ENCODE measurements at regions not wholly inside any gene's neighbourhood (a gene's known extent, or its start where the extent isn't known, plus 50 kb on each side); places are given as distances from the start of the nearest gene placed in this dataset.

DNA sequence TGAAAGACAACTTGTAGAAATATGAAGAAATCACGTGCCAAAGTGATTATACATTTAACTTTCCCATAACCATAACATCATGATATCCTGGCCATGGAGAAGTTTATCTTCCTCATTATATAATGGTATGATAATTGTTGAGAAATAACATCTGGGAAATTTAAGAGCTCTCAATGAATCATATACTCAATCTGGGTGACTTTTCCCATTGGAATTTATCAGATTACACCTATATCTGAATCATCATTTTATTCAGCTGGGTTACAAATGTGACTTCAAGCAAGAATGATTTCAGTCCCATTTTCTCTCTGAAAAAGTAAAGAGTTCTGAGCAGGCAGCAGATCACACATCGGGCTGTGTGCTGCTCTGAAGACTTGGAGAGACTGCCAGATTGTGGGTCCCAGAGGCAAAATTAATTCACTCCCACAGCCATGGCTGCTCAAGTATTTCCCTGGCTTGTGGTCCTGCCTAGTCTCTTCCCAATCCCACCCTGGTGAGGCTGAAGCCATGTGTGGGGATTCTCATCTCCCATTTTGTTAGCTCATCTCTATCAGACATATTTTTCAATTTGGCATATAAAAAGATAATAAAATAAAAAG, 278.0 kb downstream of the MRPL39 start:
- DNase-seq (ENCODE audit: low read depth in 3 of 3), result no peak

DNA sequence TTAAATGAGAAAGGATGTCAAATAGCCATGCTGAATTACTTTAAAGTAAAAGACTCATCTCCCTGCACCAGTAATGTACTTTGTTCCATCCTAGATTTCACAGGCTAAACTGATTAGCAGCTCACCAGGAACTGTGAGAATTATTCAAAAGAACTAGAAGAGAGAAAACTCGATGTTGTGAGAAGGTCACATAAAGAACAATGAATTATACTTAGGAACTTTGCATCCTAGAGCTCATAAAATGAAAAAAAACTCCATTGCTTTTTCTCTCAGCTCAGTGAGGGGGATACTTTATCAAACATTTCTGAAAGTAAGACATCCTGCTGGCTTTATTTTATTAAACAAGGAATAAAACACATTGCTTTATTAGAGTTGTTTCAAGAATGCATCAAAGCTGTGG, 278.5 kb downstream of the MRPL39 start:
- no peak for DNase-seq (ENCODE audit: low read depth in 3 of 3)

DNA sequence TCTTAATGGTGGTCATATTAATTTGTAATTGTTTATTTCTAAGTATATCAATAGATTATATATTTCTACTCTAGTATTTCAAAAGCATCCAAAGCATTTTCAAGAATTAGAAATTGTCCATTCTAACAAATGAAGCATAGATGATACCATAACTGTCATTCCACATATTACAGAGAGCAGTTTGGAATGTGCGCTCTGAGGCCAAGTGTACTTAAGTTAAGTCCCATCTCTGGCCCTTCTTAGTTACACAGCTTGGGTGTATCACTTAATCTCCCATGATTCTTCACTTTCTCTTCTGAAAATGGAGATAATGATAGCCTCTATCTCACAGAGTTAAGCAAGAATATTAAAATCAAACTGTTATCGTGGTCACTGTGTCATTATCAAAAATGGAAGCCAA, 281.1 kb downstream of the MRPL39 start:
- no peak for DNase-seq (ENCODE audit: low read depth in 3 of 3)

DNA sequence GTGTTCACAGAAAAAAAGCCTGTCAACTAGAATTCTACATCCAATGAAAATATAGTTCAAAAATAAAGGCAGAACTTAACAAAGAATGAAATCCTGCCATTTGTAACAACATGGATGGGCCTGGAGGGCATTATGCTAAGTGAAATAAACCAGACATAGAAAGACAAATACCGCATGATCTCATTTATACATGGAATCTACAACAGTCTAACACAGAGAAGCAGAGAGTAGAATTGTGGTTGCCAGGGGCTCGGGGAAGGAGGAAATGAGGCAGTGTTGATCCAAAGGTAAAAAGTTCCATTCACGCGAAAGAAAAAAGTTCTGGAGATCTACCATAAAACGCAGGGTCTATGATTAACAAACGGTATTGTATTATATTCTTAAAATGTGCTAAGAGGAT, 282.6 kb downstream of the MRPL39 start:
- DNase-seq (ENCODE audit: low read depth in 3 of 3), result no peak

DNA sequence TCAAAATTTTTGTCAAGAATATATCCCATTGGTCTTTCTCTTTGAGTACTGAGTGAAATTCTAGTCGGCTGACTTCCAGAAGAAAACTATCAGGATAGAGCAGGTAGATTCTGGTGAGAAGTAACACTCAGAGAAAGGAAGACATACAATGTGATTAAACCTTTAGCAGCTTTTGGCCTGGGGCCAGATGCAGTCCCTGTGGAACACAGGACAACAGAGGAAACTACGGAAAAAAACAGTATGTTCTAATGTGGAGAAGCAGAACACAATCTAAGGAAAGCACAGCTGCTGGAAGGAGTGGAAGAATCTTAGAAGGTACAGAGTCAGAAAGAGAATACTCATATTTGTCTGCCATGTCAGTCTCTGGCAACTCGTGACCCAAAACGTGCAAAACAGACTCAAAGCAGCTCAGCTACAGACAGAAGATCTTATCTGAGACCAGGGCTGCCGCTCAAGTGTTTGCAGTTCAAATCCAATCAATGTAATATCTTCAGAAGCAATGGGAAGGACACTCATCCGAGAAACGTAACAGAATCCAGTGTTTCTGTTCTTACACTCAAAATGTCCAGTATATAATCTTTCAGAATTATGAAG, 283.8 kb downstream of the MRPL39 start:
- no peak for DNase-seq (ENCODE audit: low read depth in 3 of 3)

DNA sequence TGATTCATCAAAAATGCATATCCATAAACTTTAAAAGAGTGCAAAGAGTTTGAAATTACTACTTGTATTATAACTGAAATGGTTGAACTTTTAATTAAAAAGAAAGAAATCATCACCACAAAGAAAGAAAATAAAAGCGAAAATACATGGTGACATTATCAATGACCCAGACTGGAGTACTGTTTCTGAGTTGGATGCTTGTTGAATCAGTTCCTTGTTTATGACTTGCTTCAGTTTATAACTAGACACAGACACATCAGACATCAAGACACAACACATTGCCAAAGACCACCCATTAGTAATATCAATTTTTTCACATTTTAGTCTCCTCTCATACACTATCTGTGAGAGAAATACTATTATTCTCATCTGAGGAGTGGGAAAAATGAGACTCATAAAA, 293.0 kb downstream of the MRPL39 start:
- DNase-seq (ENCODE audit: low read depth in 3 of 3), result no peak

DNA sequence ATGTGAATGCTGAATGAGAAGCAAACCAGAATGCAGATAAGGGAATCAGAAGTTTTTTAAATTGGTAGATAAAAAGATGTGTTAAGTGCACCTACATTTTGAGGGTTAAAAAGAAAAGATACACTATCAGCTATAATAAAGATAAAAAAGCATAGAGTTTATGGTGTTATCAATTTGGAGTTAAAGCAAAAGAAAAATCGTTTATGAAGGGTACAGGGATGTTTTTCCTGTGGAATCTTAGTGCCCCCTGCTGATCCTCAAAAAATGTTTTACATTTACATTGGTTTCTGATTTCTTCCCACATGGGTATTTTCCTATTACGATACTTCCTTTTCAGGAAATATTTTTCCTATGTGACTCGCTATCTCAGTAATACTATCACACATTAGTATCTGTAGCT, 293.5 kb downstream of the MRPL39 start:
- no peak for DNase-seq (ENCODE audit: low read depth in 3 of 3)

DNA sequence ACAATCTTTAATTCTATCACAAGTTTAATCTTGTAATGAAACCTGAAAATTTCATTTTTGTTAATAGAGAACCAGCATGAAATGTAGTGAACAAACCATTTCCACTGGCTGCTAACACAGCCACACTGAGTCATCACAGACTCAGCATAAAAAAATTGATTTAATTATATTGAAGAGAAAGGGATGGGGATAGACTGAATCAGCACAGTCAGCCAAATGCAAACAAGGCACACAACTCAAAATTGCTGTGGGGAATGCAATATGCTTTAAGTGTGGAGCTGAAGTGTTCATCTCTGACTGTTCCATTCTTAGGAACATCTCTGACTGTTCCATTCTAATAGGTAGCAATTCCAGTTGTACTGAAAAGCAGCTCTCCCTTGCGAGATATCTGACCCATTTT, 299.8 kb downstream of the MRPL39 start:
- no peak for DNase-seq (ENCODE audit: low read depth in 3 of 3)

DNA sequence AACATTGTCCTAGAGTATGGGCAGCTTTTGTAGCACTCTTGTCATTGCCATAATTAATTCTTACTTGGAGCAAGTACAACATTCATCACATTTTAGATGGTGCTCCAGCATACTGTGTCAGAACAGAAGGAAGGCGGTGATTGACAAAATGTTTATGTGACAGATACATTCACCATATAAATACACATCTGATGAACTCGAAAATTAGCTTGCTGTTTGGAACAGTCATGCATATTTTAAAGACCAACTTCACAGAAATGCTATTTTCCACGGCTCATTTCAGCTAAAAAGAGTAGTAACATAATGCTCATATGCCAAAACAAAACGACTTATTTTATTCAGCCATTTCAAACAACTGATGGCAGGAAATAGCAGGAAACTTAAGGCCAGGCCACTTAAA, 302.7 kb downstream of the MRPL39 start:
- DNase-seq (ENCODE audit: low read depth in 3 of 3), result no peak

DNA sequence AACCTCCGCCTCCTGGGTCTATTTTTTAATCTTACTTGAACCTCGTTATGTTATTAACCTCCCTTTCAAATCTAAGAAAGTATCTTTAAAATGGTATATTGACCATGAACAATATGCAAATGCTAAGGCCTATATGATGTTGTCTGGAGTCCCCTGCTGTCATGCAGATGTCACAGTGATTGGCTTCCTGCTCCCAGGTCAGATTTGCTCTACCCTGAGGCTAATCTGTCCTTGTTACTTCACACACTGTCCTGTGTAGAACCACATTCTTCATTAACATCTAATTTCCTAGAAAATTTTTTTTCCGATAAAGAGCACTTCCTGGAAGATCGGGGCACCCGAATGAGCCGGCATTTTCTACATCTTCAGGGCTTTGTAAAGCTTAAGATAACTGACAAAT, 306.6 kb downstream of the MRPL39 start:
- no peak for DNase-seq (ENCODE audit: low read depth in 3 of 3)

DNA sequence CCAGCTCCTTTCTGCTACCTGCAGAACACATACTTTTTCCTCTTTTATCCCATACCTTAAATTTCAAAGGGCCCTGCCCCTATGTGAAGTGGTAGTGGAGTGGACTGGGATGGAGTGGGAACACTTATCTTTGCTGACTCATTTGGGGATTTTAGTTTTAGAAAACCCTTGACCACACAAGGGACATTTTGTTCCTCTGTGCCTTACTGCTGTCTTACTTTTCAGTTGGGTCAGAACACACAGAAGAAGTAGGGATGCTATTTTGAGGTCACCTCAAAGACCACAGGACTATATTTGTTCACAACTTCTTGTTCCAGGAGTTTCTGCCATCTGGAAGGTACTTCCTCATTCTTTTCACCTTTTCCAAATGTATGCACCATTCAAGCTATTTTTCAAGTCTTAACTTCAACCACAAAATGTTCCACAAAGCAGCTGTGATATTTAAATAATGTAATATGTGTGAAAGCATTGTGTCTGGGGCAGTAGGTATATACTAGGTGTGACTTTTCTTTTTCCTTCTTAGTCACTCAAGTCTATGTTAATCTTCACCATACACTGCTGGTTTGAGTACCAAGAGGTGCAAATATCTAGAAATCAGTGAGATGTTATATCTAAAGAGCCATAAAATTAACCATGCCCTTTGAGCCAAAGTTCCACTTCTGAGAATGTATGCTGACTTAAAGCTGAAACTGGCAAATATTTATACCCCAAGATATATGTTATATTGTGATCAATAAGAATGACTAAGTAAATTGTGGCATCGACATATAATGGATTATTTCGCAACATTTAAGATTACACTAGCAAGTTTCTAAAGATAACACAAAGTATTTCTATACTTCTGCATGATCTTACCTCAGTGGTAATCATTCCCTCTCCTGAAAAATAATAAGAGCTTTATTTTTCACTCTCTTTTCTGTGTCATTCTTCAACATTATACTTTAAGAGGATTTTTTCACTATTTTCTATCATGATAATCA, 308.5 kb downstream of the MRPL39 start:
- DNase-seq (ENCODE audit: low read depth in 3 of 3), result no peak

DNA sequence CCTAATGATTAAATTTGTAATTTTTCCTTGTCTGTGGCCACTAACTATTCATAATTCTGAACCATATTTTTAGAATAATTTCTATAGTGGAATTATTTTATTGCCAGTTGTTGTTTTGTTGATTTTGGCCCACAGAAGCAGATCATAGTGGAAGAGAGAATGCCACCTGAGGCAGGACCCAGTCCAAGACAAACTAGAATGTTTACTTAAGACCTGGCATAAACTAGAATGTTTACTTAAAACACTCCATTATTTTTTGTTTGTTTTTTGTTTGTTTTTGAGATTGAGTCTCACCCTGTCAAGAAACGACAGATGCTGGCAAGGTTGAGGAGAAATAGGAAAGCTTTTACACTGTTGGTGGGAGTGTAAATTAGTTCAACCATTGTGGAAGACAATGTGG, 310.2 kb downstream of the MRPL39 start:
- no peak for DNase-seq (ENCODE audit: low read depth in 3 of 3)

DNA sequence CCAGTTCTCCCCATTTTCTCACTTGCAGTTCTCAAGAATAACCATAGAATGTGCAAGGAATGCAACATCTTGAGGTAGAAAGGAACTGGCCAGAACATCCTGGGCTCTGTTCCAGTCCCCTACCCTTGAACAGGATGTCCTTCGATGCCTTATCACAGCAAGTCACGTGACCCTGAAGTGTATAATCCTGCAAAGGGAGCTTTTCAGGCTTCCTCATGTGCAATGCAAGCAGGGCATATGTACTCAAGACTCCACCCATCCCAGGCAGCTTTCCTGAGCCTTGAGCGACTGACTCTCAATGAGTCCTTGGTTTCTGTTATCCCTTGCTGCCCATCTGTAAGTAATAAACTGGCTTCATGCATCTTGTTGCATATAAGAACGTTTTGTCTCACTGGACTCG, 311.0 kb downstream of the MRPL39 start:
- DNase-seq (ENCODE audit: low read depth in 3 of 3), result no peak

DNA sequence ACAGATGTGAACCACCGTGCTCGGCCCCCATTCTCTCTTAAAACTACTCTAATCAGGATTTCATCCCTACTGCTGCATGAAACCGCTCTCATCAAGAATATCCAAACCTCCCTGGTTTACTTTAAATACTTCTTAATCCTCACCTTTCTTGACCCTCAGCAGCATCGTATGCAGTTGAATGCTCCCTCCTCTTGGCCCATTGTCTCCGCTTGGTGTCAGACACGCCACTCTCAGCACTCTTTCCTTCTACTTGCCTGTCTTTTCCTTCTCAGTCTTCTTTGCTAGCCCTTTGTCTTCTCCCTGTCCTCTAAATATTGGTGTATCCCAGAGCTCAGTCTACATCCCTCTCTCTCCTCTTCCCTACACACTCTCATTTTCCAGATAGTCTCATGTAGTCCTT, 314.9 kb downstream of the MRPL39 start:
- DNase-seq (ENCODE audit: low read depth in 3 of 3), result no peak

DNA sequence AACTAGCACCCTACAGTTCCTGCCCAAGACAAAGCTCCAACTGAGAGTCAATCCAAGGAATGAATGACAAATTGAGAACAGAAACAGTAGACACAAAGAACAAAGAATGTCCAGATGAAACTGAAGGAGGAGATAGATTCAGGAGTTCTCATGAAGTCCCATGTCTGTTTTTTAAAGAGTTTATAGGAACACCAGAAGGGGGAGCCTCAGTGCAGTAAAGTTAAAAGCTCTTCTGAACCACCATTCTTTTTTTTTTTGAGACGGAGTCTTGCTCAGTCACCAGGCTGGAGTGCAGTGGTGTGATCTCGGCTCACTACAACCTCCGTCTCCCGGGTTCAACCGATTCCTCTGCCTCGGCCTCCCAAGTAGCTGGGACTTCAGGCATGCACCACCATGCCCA, 323.6 kb downstream of the MRPL39 start:
- DNase-seq (ENCODE audit: low read depth in 3 of 3), result no peak

DNA sequence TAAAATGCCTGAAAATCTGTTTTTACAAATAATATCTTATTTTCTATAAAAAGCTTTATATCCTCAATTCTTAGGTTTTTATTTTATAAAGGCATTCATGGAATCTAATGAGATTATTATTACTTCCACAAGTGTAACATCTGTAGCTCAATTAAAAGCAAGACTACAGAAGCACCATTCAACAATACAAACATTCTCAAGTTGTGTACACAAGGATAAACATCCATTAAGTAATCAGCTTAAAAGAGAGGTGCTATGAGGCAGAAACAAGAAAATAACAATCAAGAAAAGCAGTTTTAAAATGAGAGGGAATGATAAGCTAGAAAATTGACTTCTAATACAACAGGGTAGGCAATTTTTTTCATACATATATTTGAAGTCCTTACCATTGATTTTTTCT, 326.1 kb downstream of the MRPL39 start:
- no peak for DNase-seq (ENCODE audit: low read depth in 3 of 3)

DNA sequence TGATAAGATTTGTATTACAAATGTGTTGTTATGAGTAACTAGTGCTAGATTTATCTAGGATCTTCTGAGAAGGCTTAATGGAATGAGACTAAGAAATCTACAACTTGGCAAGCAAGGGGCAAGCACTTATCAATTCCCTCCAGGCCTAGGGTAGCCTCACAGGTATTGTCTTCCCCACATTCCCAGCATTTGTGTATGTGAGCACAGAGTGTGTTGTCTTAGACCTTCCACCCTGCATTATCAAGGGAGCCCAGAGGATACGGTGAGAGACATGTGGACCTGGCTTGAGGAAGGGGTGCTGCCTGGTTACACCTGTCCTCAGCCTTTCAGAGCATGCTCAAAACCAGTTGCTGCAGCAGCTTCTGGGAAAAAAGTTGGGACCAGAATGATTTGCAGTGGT, 327.2 kb downstream of the MRPL39 start:
- no peak for DNase-seq (ENCODE audit: low read depth in 3 of 3)

DNA sequence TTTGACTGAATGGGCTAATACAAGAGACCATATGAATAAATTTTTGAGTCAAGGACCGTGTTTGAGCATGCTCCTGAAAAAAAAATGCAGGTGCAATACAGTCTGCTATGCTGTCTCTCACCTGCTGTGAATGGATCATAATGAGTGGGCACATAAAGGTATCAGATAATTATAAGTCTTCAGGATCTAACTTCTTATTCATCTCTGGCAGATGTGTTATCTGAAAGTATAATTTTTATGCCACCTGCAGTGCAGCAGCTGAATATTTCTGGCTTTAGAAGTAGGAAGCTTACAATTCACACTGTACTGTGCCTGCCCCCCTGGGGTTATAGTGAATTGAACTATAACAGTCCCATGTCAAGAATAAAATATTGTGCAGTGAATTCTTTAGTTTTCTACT, 333.3 kb downstream of the MRPL39 start:
- DNase-seq (ENCODE audit: low read depth in 3 of 3), result no peak

DNA sequence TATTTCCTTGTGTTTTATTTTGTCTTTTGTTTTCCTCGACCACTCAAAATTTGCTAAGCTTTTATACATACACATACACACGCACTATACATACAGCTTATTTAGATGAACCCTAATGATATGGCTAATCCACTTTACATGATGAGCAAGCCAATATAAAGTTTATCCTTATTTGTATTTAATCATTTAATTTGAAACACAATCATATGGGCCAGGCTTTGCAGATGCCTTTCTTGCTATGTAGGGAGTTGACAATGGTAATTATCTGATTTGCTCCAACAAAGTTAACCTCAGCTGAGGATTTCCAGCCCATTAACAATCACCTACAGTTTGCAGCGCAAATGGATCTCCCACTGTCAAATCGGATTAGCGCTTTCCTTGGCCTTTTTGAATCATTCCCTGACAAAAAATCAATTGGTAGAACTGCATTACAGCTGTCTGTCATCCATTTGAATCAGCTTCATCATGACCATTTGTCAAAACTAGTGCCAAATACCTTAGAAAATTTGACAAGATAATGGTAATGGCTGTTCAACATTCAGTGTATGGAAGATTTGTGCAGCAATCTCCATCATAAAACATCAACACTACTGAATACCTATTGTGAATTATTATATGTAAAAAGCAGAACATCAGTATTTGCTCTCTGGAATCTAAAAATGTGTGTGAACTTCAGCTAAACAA, 352.6 kb downstream of the MRPL39 start:
- DNase-seq (ENCODE audit: low read depth in 3 of 3), result no peak

DNA sequence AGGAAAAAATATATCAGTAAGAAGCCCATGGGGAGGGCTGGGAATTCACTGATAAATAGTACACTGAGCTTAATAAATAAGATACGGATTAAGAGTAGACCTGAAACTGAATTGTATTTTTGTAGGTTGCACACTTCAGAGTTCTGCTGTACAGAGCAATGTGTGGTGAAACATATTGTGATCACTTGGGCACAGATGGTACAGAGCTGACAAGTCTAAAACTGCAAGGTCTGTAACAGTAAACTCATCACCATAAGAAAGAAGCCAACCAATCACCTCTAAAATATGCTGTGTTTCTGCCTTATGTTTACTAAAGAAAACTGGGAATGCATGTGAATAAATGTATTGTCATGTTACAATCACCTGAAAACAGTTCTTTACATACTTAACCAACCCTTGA, 360.7 kb downstream of the MRPL39 start:
- no peak for DNase-seq (ENCODE audit: low read depth in 3 of 3)

DNA sequence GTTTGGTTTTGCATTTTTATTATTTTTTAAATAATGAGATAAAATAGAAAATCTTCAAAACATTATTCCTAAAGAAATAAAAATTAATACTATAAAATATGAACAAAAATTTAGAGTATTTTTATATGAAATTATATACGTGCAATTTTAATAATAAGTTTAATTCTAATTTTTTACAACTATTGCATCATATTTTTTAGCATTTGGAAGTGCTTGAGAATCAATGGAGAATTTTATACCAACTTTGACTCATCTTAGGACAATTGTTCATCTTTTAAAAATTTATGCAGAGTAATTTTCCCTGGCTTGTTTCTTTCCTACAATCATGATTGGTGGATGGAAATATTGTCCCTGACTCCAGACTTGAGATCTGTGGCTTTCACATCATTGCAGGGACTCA, 362.5 kb downstream of the MRPL39 start:
- no peak for DNase-seq (ENCODE audit: low read depth in 3 of 3)

DNA sequence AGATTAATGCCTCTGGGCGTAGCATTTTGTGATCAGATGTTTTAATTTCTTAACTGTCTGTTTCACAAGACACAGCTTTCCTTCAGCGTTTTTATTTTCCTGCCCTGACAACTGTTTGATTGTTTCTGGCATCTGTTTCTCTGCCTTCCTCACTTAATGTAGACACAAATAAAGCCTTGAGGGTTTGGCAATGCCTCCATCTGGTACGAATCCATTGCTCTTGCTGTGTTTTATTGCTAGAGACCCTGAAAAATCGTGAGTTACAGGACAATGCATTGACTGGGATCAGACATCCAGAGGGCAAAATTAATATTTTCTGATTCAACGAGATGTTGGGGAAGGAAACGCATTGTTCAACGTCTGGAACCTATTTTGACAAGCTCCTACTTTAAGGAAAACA, 363.5 kb downstream of the MRPL39 start:
- no peak for DNase-seq (ENCODE audit: low read depth in 3 of 3)

DNA sequence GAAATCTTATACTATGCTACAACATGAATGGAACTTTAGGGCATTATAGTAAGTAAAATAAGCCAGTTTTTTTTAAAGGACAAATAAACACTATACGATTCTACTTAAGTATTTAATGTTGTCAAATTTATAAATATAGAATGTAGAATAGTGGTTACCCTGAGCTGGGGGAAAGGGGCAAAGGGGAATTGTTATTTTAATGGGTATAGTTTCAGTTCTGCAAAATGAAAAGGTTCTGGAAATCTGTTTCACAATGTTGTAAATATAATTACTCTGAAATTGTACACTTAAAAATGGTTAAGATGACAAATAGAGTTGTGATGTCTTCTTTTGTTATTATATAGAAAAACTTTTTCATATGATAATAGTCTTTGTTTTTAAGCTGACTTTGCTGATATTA, 366.3 kb downstream of the MRPL39 start:
- no peak for DNase-seq (ENCODE audit: low read depth in 3 of 3)

Measured in stimulated activated CD4-positive, alpha-beta T cell treated with anti-CD3 and anti-CD28 coated beads, TNF-alpha, amount 100 ng/mL, for 48 hours (primary cell).